OCI-LY7 (cell line): ENCODE measurements at regions not wholly inside any gene's neighbourhood (a gene's known extent, or its start where the extent isn't known, plus 50 kb on each side); places are given as distances from the start of the nearest gene placed in this dataset.

ENCODE experiments used
- CTCF ChIP-seq: fragments of 200-600 bp; sonication (generic); conservative IDR thresholded peaks from 2 replicates; pipeline ENCODE4 v1.5.1; 2014; ENCODE audit warnings: mild to moderate bottlenecking, antibody characterized with exemption, low read length, moderate library complexity, mixed read lengths
- EZH2phosphoT487 ChIP-seq: fragments of 200-600 bp; sonication (generic); IDR thresholded peaks from 2 replicates; pipeline ENCODE4 v1.6.1; 2018; ENCODE audit warnings: low read depth, borderline replicate concordance, mild to moderate bottlenecking, mixed run types, antibody characterized with exemption, low read length, moderate library complexity, mixed read lengths

GRCh38 chr9:110112792-110113191 is 95.2 kb downstream of the C9orf152 start:
- TF ChIP-seq CTCF: no peak
- TF ChIP-seq EZH2phosphoT487: no peak
